RWPE2 (cell line): ENCODE measurements at regions not wholly inside any gene's neighbourhood (a gene's known extent, or its start where the extent isn't known, plus 50 kb on each side); places are given as distances from the start of the nearest gene placed in this dataset.
"Not testable (repeated sequence)": the region's sequence is repeated elsewhere in the genome, so short reads cannot be mapped to it uniquely, and the experiment has no call there.

Source experiments
- ATAC-seq: fragments of 200-7000 bp; cut with Tn5 transposase; 3 replicates; pipeline ENCODE4 v1.9.1; 2021; ENCODE audit warnings: low read depth
- DNase-seq: peaks from one replicate; pipeline ENCODE4 v3.0.0-alpha.2; 2020; ENCODE audit warnings: low spot score
- H3K27ac ChIP-seq: fragments of 450-650 bp; 2 replicates; pipeline ENCODE4 v1.5.1; 2017; ENCODE audit warnings: mild to moderate bottlenecking; ENCODE audit not compliant: poor library complexity, severe bottlenecking
- H3K27me3 ChIP-seq: fragments of 250-450 bp; sonication (Bioruptor Pico); 2 replicates; pipeline ENCODE4 v1.5.1; 2021; ENCODE audit warnings: mild to moderate bottlenecking, moderate library complexity; ENCODE audit not compliant: insufficient read depth, poor library complexity, severe bottlenecking
- H3K36me3 ChIP-seq: fragments of 250-450 bp; sonication (Bioruptor Pico); 2 replicates; pipeline ENCODE4 v1.5.1; 2020; ENCODE audit warnings: low read depth, mild to moderate bottlenecking, moderate library complexity
- H3K4me1 ChIP-seq: fragments of 250-450 bp; sonication (Bioruptor Pico); 2 replicates; pipeline ENCODE4 v1.5.1; 2021; ENCODE audit warnings: mild to moderate bottlenecking, moderate library complexity; ENCODE audit not compliant: insufficient read depth, poor library complexity, severe bottlenecking
- H3K4me3 ChIP-seq: fragments of 250-450 bp; sonication (Bioruptor Pico); 2 replicates; pipeline ENCODE4 v1.5.1; 2021; ENCODE audit warnings: mild to moderate bottlenecking, moderate library complexity; ENCODE audit not compliant: severe bottlenecking
- H3K9me3 ChIP-seq: fragments of 250-450 bp; sonication (Bioruptor Pico); 2 replicates; pipeline ENCODE4 v1.5.1; 2021; ENCODE audit warnings: mild to moderate bottlenecking, moderate library complexity; ENCODE audit not compliant: severe bottlenecking
- TF ChIP-seq, protein P1 (sequence below): fragments of 450-650 bp; IDR thresholded peaks from one replicate; pipeline ENCODE4 v1.5.1; 2017; ENCODE audit warnings: mild to moderate bottlenecking, moderate library complexity; ENCODE audit not compliant: poor library complexity, severe bottlenecking

DNA sequence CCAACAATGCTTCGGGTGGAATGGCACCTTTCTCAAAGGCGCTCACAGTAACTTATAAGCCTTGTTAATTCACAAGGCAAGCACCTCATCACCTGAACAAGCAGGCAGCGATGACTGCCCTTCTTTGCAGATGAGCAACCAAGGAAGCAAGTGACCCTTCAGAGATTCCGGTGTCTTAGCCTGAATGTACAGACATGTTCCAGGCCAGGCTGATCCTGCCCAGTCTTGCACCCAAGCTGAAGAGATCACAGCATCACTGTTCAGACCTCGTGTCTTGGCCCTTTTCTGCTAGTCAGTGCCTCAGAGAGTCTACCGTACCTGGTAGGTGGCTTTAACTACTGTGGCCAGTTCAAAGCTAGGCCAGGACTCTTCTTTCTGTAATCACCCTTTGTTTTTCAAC is 94.7 kb upstream of the ERCC6L2 start:
- TF ChIP-seq, protein P1, sequence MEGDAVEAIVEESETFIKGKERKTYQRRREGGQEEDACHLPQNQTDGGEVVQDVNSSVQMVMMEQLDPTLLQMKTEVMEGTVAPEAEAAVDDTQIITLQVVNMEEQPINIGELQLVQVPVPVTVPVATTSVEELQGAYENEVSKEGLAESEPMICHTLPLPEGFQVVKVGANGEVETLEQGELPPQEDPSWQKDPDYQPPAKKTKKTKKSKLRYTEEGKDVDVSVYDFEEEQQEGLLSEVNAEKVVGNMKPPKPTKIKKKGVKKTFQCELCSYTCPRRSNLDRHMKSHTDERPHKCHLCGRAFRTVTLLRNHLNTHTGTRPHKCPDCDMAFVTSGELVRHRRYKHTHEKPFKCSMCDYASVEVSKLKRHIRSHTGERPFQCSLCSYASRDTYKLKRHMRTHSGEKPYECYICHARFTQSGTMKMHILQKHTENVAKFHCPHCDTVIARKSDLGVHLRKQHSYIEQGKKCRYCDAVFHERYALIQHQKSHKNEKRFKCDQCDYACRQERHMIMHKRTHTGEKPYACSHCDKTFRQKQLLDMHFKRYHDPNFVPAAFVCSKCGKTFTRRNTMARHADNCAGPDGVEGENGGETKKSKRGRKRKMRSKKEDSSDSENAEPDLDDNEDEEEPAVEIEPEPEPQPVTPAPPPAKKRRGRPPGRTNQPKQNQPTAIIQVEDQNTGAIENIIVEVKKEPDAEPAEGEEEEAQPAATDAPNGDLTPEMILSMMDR = no peak
- ATAC-seq (no peak), DNase-seq (no peak)
- no peaks in the 10 kb centered on the region for H3K9me3 ChIP-seq
- H3K4me1 ChIP-seq = no peaks in the 10 kb centered on the region
- H3K27ac ChIP-seq = no peak overlapping the region
- no peak overlapping the region for H3K4me3 ChIP-seq
- no peaks in the 10 kb centered on the region for H3K36me3 ChIP-seq
- no peaks in the 10 kb centered on the region for H3K27me3 ChIP-seq

DNA sequence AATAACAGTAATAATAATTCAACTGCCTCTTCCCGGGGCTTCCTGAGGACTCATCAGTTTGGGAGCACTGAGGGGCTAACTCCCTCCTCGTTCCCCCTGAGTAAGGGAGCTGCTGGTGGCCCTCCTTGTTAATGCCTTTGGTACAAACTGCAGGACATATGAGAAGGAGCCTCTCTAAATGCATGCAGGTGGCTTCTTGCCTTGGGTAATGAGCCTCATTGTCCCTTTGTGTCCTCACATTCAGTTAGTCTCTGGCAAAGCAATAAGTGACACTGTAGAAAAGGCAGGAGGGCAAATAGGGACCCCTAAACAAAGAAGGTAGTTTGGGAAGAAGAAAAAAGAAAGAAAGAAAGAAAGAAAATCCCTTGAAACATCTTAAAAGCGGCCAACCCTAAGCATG is 95.4 kb upstream of the ERCC6L2 start:
- no peaks in the 10 kb centered on the region for H3K36me3 ChIP-seq
- H3K27ac ChIP-seq = no peak overlapping the region
- H3K4me3 ChIP-seq = no peak overlapping the region
- DNase-seq (no peak), ATAC-seq (no peak)
- H3K9me3 ChIP-seq = no peaks in the 10 kb centered on the region
- no peaks in the 10 kb centered on the region for H3K4me1 ChIP-seq
- TF ChIP-seq, protein P1 = no peak
- no peaks in the 10 kb centered on the region for H3K27me3 ChIP-seq

DNA sequence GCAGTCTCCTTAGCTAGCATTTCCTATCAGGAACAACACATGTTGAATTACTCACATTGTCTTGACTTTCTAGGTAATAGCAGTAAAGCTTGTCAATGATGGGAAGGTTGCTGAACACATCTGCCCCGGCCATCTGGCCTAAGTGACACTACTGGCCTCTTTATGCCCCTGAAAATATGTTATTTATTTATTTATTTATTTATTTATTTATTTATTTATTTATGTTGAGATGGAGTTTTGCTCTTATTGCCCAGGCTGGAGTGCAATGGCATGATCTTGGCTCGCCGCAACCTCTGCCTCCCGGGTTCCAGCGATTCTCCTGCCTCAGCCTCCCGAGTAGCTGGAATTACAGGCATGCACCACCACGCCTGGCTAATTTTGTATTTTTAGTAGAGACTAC is 95.9 kb upstream of the ERCC6L2 start:
- not testable (repeated sequence) for H3K4me1 ChIP-seq, H3K9me3 ChIP-seq, DNase-seq, H3K4me3 ChIP-seq, H3K27ac ChIP-seq, ATAC-seq, H3K36me3 ChIP-seq, H3K27me3 ChIP-seq

DNA sequence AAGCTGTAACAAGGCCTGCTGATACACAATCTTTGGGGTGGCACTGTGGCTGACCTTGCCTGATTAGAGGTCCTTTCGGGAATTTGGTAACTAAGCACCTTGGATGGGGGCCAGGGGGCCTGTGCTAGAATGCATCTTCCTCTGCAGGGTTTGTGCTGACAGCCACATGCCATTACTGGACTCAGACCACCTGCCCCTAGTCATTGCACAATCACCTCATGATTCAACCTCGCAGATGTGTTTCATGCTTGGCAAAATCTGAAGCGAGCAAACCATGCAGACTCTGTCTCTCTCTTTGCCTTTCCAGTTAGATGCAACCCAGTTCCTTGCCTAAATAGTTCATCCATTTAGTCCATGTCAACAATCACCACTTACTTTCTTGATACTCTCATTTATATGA is 96.5 kb upstream of the ERCC6L2 start:
- no peaks in the 10 kb centered on the region for H3K27me3 ChIP-seq
- no peaks in the 10 kb centered on the region for H3K4me1 ChIP-seq
- no peaks in the 10 kb centered on the region for H3K36me3 ChIP-seq
- TF ChIP-seq, protein P1 = no peak
- H3K27ac ChIP-seq = no peak overlapping the region
- DNase-seq = no peak
- no peak overlapping the region for H3K4me3 ChIP-seq
- H3K9me3 ChIP-seq = no peaks in the 10 kb centered on the region
- peak; percentile 51 for ATAC-seq

DNA sequence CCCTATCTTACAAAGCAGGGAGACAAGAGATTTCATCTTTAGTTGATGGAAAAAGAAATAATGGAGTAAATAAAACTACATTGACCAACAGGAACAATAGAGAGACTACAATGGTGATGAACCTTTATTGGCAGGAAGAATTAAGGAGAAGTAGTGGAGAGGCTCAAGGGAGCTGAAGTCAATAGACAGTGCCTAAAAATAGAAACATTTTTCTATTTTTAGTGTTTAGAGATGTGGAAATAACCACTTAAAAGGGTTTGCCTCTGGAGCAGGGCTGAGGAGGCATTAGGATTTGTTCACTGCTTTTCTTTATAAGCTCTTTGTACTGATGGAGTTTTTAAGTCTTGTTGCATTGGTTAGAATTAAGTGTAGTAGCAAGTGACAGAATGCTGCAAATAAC is 98.4 kb upstream of the ERCC6L2 start:
- no peaks in the 10 kb centered on the region for H3K9me3 ChIP-seq
- ATAC-seq = no peak
- no peaks in the 10 kb centered on the region for H3K36me3 ChIP-seq
- DNase-seq = no peak
- H3K4me3 ChIP-seq = no peak overlapping the region
- H3K4me1 ChIP-seq = no peaks in the 10 kb centered on the region
- TF ChIP-seq, protein P1 = no peak
- H3K27ac ChIP-seq = no peak overlapping the region
- no peaks in the 10 kb centered on the region for H3K27me3 ChIP-seq
